Parathyroid adenoma (tissue), 2 donors: ENCODE measurements at regions not wholly inside any gene's neighbourhood (a gene's known extent, or its start where the extent isn't known, plus 50 kb on each side); places are given as distances from the start of the nearest gene placed in this dataset.

ENCODE experiments used
- H2AFZ ChIP-seq: fragments of 300-600 bp; sonication (generic); one replicate; pipeline ENCODE4 v1.7.0; 2017; ENCODE audit warnings: antibody characterized with exemption, mild to moderate bottlenecking
- H3K27ac ChIP-seq: fragments of 300-600 bp; sonication (generic); one replicate; pipeline ENCODE4 v1.7.0; 2017
- H3K27me3 ChIP-seq: fragments of 300-600 bp; sonication (generic); one replicate; pipeline ENCODE4 v1.7.0; 2017; ENCODE audit warnings: low read length; ENCODE audit not compliant: control insufficient read depth, insufficient read depth
- H3K36me3 ChIP-seq: fragments of 300-600 bp; sonication (generic); one replicate; pipeline ENCODE4 v1.7.0; 2017; ENCODE audit warnings: low read length; ENCODE audit not compliant: control insufficient read depth, insufficient read depth
- H3K4me1 ChIP-seq: fragments of 300-600 bp; sonication (generic); one replicate; pipeline ENCODE4 v1.7.0; 2017; ENCODE audit warnings: control low read depth
- H3K4me2 ChIP-seq: fragments of 300-600 bp; sonication (generic); one replicate; pipeline ENCODE4 v1.7.0; 2017; ENCODE audit warnings: low read length
- H3K4me3 ChIP-seq: fragments of 300-600 bp; sonication (generic); one replicate; pipeline ENCODE4 v1.7.0; 2017; ENCODE audit warnings: low read depth, low read length
- H3K79me2 ChIP-seq: fragments of 300-600 bp; sonication (generic); one replicate; pipeline ENCODE4 v1.7.0; 2017; ENCODE audit warnings: control low read depth
- H3K9ac ChIP-seq: fragments of 300-600 bp; sonication (generic); one replicate; pipeline ENCODE4 v1.7.0; 2017; ENCODE audit warnings: mild to moderate bottlenecking
- H3K9me3 ChIP-seq: fragments of 300-600 bp; sonication (generic); one replicate; pipeline ENCODE4 v1.7.0; 2017; ENCODE audit warnings: low read length; ENCODE audit not compliant: control insufficient read depth
- CTCF ChIP-seq: fragments of 300-600 bp; sonication (generic); IDR thresholded peaks from one replicate; pipeline ENCODE4 v1.7.0; 2017; ENCODE audit warnings: antibody characterized with exemption, mild to moderate bottlenecking
- donor health status: primary hyperparathyroidism.

- H3K4me3 ChIP-seq = no peak overlapping the region
- no peak overlapping the region for H2AFZ ChIP-seq
- H3K27ac ChIP-seq = no peak overlapping the region
- H3K9ac ChIP-seq = no peak overlapping the region
- no peak for TF ChIP-seq CTCF
- no peaks in the 10 kb centered on the region for H3K4me1 ChIP-seq
- no peak overlapping the region for H3K4me2 ChIP-seq
- H3K79me2 ChIP-seq = no peaks in the 10 kb centered on the region
- no peaks in the 10 kb centered on the region for H3K9me3 ChIP-seq
- no peaks in the 10 kb centered on the region for H3K27me3 ChIP-seq
- H3K36me3 ChIP-seq = no peaks in the 10 kb centered on the region
Observed at GRCh38 chr20:24809606-24810005, 139.5 kb upstream of the CST7 start.

GRCh38 chr20:24810676-24811407 is 138.2 kb upstream of the CST7 start:
- Histone ChIP-seq H3K27me3 (no peaks in the 10 kb centered on the region), H3K4me1 (no peaks in the 10 kb centered on the region), H2AFZ (no peak overlapping the region), H3K9ac (no peak overlapping the region), H3K36me3 (no peaks in the 10 kb centered on the region), H3K9me3 (no peaks in the 10 kb centered on the region), H3K4me2 (no peak overlapping the region), H3K27ac (no peak overlapping the region), H3K4me3 (no peak overlapping the region), H3K79me2 (no peaks in the 10 kb centered on the region)
- TF ChIP-seq CTCF = no peak

- H3K9ac ChIP-seq = no peak overlapping the region
- H3K9me3 ChIP-seq = no peaks in the 10 kb centered on the region
- H3K4me1 ChIP-seq = no peaks in the 10 kb centered on the region
- no peak overlapping the region for H3K27ac ChIP-seq
- no peaks in the 10 kb centered on the region for H3K79me2 ChIP-seq
- H2AFZ ChIP-seq = no peak overlapping the region
- H3K36me3 ChIP-seq = no peaks in the 10 kb centered on the region
- H3K4me2 ChIP-seq = no peak overlapping the region
- no peak overlapping the region for H3K4me3 ChIP-seq
- H3K27me3 ChIP-seq = no peaks in the 10 kb centered on the region
- TF ChIP-seq CTCF = no peak
Observed at GRCh38 chr20:24812373-24812772, 136.7 kb upstream of the CST7 start.

- Histone ChIP-seq H3K9me3 (no peaks in the 10 kb centered on the region), H3K4me3 (no peak overlapping the region), H3K79me2 (no peaks in the 10 kb centered on the region), H2AFZ (no peak overlapping the region), H3K9ac (no peak overlapping the region), H3K4me1 (no peaks in the 10 kb centered on the region), H3K27ac (no peak overlapping the region), H3K36me3 (no peaks in the 10 kb centered on the region), H3K27me3 (no peaks in the 10 kb centered on the region), H3K4me2 (no peak overlapping the region)
- no peak for TF ChIP-seq CTCF
Observed at GRCh38 chr20:24813080-24813479, 136.0 kb upstream of the CST7 start.

- Histone ChIP-seq H3K9me3 (no peaks in the 10 kb centered on the region), H3K4me2 (no peak overlapping the region), H3K27me3 (no peaks in the 10 kb centered on the region), H2AFZ (no peak overlapping the region), H3K36me3 (no peaks in the 10 kb centered on the region), H3K27ac (no peak overlapping the region), H3K4me1 (no peaks in the 10 kb centered on the region), H3K4me3 (no peak overlapping the region), H3K79me2 (no peaks in the 10 kb centered on the region), H3K9ac (no peak overlapping the region)
- no peak for TF ChIP-seq CTCF
Observed at GRCh38 chr20:24813496-24813895, 135.6 kb upstream of the CST7 start.
